HG03196 (cell line): ENCODE measurements at regions not wholly inside any gene's neighbourhood (a gene's known extent, or its start where the extent isn't known, plus 50 kb on each side); places are given as distances from the start of the nearest gene placed in this dataset.

Source experiments
- ATAC-seq: cut with Tn5 transposase; IDR thresholded peaks from one replicate; pipeline ENCODE4 v1.9.1; 2021; ENCODE audit not compliant: unreplicated experiment

DNA sequence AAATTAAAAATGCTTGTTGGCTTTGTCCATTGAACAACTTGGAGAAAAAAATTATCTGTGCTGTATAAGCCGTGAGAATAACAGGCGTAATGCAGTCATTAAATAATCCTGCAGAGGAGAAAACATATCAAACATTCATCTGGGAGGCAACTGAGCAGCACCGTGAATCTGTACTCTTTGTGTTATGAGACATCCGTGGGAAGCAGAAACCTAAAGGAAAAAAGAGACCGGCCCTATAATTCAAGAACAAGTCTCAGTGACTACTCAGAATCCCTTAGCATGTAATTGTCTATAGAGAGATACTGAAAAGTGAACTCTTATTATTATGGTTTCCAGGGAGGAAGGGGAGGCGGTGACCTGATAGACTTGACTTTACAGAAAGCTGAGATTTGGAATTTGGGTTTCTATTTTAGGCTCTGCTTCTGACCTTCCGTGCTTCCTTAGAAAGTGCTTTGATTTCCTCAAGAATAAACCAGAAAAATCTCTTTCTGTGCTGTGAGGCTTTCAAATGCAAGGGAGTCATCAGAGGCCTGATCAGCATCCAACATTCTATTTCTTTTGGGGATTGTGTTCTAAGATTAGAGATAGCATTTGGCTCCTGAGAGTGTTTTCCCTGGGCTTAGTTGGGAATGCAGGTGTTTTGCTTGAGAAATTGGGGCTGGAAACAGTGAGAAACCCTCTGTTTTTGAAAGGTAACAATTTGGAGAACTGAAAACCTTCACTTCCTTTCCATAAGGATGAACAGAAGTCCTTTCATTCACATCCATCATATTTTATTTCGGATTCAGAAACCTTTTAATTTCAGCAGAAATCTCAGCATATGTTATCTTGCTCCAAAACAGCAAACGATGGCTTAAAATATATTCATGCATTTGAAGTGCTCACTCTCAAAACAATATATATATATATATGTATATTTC is 296.7 kb downstream of the CSNK1G3 start:
- ATAC-seq = no peak

DNA sequence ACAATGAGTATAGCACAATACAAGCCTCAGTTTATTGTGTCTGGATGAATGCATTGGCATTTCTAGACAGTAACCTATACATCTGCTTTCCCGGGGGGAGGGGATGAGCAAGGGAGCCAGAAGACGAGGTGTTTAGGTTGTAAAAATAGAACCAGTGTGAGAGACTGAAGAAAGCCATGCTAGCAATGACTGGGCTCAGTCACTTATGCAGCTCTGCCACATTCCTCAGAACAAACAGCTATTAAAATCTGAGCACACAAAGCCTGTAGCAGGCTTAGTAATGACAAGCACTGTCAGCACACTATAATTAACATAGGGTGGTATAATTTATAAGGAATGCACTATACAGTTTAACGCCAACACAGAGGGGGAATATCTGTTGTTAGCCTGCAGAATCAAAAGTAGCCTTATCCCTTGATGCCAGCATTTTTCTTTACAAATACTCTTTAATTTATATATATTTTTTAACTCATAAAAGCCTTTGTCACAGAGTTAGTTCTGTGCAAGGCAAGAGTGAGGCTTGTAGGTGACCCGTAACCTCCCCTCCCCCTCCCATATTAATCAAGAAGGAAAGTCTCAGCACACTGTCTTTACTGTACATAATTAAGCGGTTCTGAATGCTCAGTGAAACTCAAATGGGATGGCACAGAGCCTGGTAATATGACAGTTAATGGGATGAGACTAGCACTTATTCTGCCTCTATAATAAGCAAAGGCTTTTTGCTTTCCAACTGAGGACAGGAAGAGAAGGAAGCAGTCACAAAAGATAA is 295.4 kb downstream of the CSNK1G3 start:
- ATAC-seq = no peak

DNA sequence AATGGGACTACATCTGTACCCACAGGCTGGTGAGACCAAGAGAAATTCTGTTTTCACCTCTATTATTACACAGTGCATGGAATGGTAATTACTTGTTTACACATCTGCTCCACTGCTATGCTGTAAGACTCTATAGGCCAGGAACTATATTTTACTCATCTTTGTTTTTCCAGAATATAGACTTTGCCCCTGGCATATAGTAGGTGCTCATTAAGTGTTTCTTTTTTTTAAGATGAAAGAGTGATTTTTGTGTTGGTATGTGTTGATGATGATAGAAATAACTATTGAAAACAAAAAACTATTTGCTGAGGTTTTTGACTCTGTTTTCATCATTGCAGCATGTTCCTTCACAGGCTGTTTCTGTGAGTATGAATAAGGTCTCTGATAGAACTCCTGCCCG is 294.7 kb downstream of the CSNK1G3 start:
- ATAC-seq = no peak

DNA sequence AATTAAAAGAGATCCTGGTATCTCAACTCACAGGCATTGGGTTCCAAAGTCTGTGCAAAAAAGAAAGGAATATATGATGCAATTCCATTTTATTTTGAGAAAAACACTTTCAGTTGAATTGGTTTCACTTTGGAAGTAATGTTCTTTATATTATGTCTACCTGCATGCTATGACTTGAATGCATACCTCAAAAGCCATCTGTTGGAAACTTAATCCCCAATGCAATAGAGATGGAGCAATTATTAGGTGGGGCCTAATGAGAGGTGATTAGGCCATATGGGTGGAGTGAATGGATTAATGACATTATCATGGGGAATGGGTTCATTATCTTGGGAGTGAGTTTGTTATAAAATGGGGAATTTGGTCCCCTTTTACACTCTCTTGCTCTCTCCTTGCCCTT is 293.3 kb downstream of the CSNK1G3 start:
- ATAC-seq = no peak

DNA sequence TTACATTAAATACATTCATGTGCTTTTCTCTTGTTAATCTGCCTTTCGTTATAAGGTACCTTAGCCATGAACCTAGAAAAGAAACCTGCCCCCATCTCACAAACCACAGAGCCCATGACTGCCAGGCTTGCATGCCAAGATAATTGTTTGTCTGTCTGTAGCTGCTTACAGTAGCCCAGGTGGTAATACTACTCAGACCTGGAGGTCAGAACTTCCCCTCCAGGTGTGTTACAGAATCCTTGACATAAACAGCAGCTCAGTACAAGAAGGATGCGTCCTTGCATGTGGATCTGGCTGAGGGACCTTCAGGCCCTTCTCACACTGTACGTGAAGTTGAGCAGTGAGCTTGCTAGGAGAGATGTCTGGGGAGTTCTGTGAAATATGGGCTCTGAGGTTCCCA is 291.4 kb downstream of the CSNK1G3 start:
- no peak for ATAC-seq

DNA sequence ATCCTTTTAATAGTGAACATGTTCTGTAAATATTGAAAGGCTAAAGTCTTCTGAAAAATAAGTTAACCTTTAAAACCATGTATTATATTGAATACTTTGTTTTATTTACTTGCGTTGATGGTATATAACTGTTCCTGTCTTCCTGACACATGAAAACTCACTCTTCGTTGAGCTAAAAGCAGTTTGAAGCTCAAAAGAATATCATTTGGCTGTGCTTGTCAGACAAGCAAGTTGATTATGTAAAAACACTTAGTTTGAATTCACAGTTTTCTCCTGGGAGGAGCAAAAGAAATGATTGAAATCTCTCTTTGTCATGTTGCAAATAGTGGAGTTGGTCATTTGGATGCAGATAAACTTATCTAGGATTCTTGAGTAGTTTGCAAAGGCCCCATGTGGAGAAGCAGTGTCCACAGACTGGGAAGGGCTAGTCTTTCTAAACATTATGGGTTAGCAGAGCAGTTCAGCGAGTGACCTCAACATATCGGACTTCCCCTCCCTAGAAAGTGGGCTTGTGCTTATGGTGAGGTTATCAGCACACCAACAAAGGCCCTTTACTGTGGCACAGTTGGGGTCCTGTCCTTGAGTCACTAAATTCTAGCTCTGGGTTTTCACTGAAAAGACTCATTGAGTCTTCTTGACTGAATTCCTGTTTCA is 290.4 kb downstream of the CSNK1G3 start:
- ATAC-seq = no peak

DNA sequence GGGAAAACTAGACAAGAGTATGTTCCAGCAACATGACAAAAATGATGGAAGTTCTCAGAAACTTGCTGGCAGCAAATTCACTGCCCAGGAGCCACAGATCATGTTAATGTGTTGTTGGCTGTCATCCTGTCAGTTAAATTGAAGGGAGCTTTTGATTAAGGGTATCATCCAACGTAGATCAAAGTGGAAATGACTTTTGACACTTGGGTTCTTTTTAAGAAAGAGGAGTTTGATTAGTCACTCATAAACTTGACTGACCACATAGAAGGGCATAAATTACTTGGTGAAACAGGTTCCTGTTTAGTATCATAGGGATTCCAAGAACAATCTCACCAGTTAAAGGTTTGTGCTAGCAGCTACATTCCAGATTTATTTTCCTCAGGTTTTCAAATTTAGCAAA is 288.7 kb downstream of the CSNK1G3 start:
- no peak for ATAC-seq

DNA sequence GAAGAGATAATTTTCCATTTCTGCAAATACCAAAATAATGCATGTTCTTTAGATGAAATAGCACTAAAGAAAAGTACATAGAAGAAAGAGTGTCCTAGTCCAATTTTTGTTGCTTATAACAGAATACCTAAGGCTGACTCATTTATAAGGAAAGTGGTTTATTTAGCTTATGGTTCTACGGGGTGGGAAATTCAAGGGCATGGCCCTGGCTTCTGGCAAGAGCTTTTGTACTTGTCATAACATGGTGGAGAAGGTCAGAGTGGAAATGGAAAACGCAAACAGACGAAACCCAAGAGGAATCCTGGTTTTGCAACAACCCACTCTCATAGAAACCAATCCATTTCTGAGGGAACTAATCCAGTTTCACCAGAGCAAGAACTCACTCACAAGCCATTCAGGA is 283.7 kb downstream of the CSNK1G3 start:
- ATAC-seq = no peak

DNA sequence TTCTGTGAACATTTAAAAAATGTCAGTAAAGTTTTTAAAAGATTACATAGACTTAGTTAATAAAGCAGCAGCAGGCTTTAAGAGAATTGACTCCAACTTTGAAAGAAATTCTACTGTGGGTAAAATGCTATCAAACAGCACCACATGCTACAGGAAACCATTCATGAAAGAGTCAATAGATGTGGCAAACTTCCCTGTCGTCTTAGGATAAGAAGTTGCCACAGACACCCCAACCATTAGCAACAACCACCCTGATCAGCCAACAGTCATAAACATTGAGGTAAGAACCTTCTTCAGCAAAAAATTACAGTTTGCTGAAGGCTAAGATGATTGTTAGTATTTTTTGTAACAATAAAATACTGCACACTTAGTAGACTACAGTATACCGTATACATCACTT is 278.2 kb downstream of the CSNK1G3 start:
- ATAC-seq = no peak

DNA sequence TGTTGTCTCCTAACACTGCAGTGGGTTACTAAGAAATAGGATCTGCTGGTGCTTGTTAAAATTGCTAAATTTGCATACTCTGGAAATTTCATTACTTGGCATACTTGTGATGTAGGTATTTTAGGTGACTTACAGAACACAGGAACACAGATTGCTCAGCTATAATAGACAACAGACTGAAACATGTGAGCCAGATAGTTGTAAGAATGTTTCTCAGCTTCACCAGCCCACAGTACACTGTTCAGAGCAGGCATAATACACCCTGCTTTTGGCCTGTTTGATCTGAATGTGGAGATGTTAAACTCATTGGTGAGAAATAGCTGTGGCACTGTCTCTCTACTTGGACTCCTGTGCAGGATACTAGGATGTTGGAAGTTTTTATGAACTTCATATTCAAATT is 275.7 kb downstream of the CSNK1G3 start:
- ATAC-seq = no peak

DNA sequence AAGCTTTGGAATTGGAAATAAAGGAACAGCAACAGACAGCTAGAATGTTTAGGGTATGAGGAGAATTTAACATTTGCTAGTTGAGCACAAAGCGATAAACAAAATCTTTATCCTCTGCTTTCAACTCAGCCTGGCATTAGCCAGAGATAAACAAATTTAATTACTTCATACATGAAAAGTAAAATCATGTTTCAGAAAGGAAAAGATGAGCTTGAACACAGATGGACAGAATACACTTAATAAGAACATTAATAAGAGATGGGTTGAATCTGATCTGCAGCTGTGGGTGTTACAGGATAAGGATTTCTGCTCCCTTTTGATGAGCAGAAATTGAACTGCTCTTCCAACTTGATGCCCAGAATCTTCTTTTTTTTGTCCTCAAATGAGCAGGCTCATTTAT is 275.2 kb downstream of the CSNK1G3 start:
- no peak for ATAC-seq

DNA sequence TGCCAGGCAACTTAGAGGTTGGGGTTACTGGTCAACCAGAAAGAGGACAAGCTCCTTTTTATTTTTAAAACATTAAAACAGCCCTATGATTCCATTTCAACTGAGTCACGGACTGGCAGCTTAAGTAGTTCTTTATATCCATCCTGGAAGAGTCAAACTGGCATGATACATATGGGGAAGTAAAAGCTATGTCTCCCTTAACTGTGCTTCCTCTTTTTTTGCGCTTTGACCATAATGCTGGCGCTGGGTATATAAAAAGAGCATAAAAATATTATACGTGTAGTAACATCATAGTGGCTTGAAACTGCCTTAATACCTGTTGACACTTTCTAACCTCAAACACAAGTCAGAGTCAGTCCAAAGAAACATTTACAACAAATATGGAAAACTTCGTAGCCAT is 274.4 kb downstream of the CSNK1G3 start:
- ATAC-seq = no peak

DNA sequence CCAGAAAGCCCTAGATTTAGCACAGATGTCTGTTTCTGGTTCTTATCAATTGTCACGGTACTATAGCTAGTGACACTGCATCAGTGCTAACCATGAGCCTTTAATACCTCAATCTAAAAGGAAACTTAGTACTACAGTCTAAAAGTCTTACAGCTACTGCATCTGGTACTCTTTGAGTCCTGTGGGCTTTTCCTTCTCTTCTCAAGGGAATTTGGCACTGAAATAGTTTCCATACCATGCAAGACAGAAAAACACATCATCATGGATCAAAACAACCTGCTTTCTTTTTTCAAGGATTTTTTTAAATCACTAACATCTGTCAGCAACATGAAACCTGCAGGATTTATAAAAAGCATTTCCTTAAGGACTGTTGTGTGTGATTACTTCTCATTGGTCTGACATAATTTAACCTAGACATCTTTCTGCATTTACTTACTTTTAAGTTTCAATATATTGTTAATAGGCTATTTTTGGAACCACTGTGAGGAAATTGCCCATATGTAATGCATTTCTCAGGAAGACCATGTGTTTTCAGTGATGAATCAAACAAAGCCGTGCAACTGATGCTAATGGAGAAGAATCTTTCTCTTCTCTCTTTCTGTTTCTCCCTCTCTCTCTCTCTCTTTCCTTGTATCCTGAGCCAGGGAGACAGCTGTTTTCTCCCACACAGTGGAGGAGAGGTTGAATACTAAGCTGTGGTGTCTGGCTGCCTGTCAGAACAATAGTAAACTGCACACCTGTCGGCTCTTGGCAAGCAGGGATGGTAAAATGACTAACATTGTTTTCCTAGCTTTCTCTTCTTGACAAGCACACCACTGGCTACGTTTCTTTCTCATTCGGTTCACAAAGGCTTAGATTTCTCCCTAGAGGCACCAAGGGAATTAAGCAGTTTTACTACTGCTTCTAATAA is 273.4 kb downstream of the CSNK1G3 start:
- ATAC-seq = no peak

DNA sequence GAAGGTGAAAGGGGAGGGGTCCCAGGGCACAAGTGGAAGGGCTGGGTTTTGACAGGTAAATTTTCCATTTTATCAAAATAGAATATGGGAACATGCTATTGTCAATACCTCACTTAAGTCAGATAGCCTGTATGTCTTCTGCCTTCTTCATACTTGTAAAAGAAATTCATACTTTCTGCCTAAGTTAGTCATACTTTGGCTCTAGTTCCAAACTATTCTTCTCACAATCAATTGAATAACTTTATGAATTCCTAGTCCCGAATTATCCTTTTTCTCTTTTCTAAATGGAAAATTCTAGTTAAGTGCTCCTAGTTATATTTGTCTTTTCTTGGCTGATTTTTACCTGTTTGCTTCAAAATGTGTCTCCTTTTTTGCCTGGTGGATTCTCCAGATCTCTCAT is 271.4 kb downstream of the CSNK1G3 start:
- ATAC-seq = no peak

DNA sequence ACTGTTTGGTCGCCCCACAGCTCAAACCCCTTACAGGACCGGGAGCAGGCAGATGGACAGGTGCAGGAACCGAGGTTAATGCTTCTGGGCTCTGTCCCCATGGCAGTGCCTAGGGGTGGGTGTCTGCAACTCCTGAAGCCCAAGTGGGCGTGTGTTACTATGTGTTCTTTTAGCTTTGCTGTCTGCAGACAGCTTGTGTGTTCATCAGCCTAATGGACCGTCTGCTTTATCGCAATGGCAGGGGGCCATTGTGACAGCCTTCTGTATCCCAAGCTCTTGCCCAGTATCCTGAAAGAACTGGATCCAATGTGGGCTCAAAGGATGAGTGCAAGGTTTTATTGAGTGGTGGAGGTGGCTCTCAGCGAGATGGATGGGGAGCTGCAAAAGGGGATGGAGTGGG is 266.7 kb downstream of the CSNK1G3 start:
- ATAC-seq = no peak

DNA sequence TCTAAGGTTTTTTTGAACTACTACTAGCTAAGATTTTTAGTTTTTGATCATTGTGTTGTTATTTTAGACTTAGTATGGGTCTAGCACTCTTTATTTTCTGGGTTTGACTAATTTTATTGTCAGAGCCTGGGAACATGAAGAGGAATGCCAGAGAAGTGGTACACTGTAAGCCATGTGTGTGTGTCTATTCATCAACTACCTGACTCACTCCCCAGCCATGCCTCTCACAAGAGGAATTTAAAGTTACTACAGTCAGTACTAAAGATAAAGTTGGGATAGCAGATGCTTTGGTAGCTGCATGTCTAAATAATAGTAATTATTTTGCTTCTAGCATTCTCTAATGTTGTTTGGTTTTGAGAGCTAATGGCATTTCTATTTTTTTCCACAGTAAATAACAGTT is 264.8 kb downstream of the CSNK1G3 start:
- ATAC-seq = no peak

DNA sequence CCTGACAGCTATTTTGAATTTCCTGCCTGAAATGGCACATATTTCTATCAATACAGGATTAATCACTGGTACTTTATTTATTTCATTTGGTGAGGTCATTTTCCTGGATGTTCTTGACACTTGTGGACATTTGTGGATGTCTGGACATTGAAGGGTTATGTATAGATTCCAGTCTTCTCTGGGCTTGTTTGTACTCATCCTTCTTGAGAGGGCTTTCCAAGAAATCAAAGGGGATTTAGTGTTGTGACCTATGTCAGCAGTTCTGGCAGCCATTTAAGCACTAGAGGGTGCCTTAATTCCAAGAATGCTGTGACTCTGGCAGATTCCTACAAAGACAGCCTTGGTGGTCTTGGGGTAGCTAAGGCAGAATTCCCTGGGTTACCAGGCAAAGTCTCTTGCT is 259.7 kb downstream of the CSNK1G3 start:
- ATAC-seq = no peak

DNA sequence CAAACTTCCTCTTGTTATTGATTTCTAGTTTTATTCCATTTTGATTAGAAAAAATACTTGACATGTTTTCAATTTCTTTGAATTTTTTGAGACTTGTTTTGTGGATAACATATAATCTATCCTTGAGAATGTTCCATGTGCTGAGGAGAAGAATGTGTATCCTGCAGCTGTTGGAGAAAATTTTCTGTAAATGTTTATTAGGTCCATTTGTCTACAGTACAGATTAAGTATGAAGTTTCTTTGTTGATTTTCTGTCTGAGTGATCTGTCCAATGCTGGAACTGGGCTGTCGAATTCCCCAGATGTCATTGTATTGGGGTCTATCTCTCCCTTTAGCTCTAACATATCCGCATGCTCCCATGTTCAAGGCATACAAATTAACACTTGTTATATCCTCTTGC is 251.2 kb downstream of the CSNK1G3 start:
- no peak for ATAC-seq

DNA sequence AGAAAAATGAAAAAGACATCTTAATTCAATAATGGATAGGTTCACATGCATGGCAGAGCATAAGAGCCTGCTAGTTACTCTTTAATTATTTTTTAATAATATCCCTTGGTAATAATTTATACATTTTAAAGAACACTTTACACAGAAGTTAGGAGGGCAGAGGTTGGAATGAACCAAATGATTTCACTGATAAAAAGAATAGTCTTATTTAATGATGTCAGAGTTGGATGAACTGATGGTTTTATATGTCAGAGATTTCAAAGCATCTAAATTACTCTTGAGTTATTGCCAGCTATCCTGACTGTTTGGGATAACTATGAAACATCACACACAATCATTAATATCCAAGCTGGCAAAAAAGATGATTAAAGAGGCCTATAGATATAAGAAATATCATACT is 244.8 kb downstream of the CSNK1G3 start:
- no peak for ATAC-seq

DNA sequence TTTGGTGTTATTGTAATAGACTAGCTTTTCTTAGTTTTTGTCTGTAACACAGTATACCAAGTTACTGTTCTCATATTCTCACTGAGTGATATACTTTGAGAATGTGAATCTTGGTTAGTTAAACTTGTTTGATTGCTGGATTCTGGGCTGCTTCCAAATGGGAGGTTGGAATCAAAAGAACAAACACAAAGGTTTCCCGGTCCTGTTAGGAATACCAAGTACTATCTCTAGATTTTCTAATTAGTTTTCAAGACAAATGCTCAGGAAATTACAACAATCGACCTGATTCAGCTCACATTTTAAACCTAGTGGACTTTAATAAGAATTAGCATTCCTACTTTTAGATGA is 244.3 kb downstream of the CSNK1G3 start:
- ATAC-seq = no peak
